ENCODE measurements at regions not wholly inside any gene's neighbourhood (a gene's known extent, or its start where the extent isn't known, plus 50 kb on each side); places are given as distances from the start of the nearest gene placed in this dataset.
A peak's percentile ranks its signal among the peaks of the same experiment; 100 is the strongest.

- 77 to 87% (median 83%) methylated on average over 18 of the region's 18 CpGs for WGBS, 3 donors
- H3K27me3 ChIP-seq (ENCODE audit: control insufficient read depth in 3 of 3, insufficient read depth in 3 of 3, low read length in 3 of 3), result peaks cover 0 to 9% (median 0%) of the 10 kb centered on the region in 3 donors
- DNase-seq (no peak), FAIRE-seq (no peak)
- no peak overlapping the region for H3K27ac ChIP-seq (ENCODE audit: low read depth in 1 of 3, low read length in 2 of 3)
- H3K4me1 ChIP-seq (ENCODE audit: control insufficient read depth in 3 of 3, insufficient read depth in 2 of 3, low read depth in 1 of 3, low read length in 2 of 3), result no peaks in the 10 kb centered on the region
- no peak overlapping the region for H3K4me3 ChIP-seq (ENCODE audit: low read depth in 1 of 3, low read length in 3 of 3)
- no peaks in the 10 kb centered on the region for H3K9me3 ChIP-seq (ENCODE audit: control insufficient read depth in 2 of 2, insufficient read depth in 1 of 2, low read depth in 1 of 2, low read length in 1 of 2)
- H3K36me3 ChIP-seq (ENCODE audit: control insufficient read depth in 3 of 3, insufficient read depth in 2 of 3, low read depth in 1 of 3, low read length in 3 of 3), result no peaks in the 10 kb centered on the region
Observed at GRCh38 chr2:242024751-242025355, 155.3 kb downstream of the RTP5 start.

GRCh38 chr2:242027676-242028450, 158.3 kb downstream of the RTP5 start:
- H3K9me3 ChIP-seq (ENCODE audit: control insufficient read depth in 2 of 2, insufficient read depth in 1 of 2, low read depth in 1 of 2, low read length in 1 of 2), result no peaks in the 10 kb centered on the region
- H3K27me3 ChIP-seq (ENCODE audit: control insufficient read depth in 3 of 3, insufficient read depth in 3 of 3, low read length in 3 of 3), result peaks cover 0 to 5% (median 3%) of the 10 kb centered on the region in 3 donors
- no peak for DNase-seq
- H3K27ac ChIP-seq (ENCODE audit: low read depth in 1 of 3, low read length in 2 of 3), result no peak overlapping the region
- peaks cover 0 to 2% (median 0%) of the 10 kb centered on the region in 3 donors for H3K4me1 ChIP-seq (ENCODE audit: control insufficient read depth in 3 of 3, insufficient read depth in 2 of 3, low read depth in 1 of 3, low read length in 2 of 3)
- H3K36me3 ChIP-seq (ENCODE audit: control insufficient read depth in 3 of 3, insufficient read depth in 2 of 3, low read depth in 1 of 3, low read length in 3 of 3), result no peaks in the 10 kb centered on the region
- H3K4me3 ChIP-seq (ENCODE audit: low read depth in 1 of 3, low read length in 3 of 3), result no peak overlapping the region
- no peak for FAIRE-seq
- WGBS, 3 donors, result 87 to 93% (median 89%) methylated on average over 24 of the region's 24 CpGs

GRCh38 chr2:242029422-242030225, 160.1 kb downstream of the RTP5 start:
- Histone ChIP-seq H3K36me3 (ENCODE audit: control insufficient read depth in 3 of 3, insufficient read depth in 2 of 3, low read depth in 1 of 3, low read length in 3 of 3) (no peaks in the 10 kb centered on the region), H3K27ac (ENCODE audit: low read depth in 1 of 3, low read length in 2 of 3) (no peak overlapping the region), H3K27me3 (ENCODE audit: control insufficient read depth in 3 of 3, insufficient read depth in 3 of 3, low read length in 3 of 3) (peaks cover 0 to 3% (median 3%) of the 10 kb centered on the region in 3 donors), H3K9me3 (ENCODE audit: control insufficient read depth in 2 of 2, insufficient read depth in 1 of 2, low read depth in 1 of 2, low read length in 1 of 2) (no peaks in the 10 kb centered on the region), H3K4me1 (ENCODE audit: control insufficient read depth in 3 of 3, insufficient read depth in 2 of 3, low read depth in 1 of 3, low read length in 2 of 3) (peaks cover 0 to 2% (median 0%) of the 10 kb centered on the region in 3 donors), H3K4me3 (ENCODE audit: low read depth in 1 of 3, low read length in 3 of 3) (no peak overlapping the region)
- DNase-seq (no peak), FAIRE-seq (no peak)
- 69 to 81% (median 77%) methylated on average over 21 of the region's 21 CpGs for WGBS, 3 donors

- no peak for FAIRE-seq
- no peak overlapping the region for H3K27ac ChIP-seq (ENCODE audit: low read depth in 1 of 3, low read length in 2 of 3)
- H3K4me1 ChIP-seq (ENCODE audit: control insufficient read depth in 3 of 3, insufficient read depth in 2 of 3, low read depth in 1 of 3, low read length in 2 of 3), result peaks cover 0 to 2% (median 0%) of the 10 kb centered on the region in 3 donors
- no peaks in the 10 kb centered on the region for H3K36me3 ChIP-seq (ENCODE audit: control insufficient read depth in 3 of 3, insufficient read depth in 2 of 3, low read depth in 1 of 3, low read length in 3 of 3)
- no peak for DNase-seq
- H3K4me3 ChIP-seq (ENCODE audit: low read depth in 1 of 3, low read length in 3 of 3), result no peak overlapping the region
- H3K27me3 ChIP-seq (ENCODE audit: control insufficient read depth in 3 of 3, insufficient read depth in 3 of 3, low read length in 3 of 3), result peaks cover 0 to 3% (median 0%) of the 10 kb centered on the region in 3 donors
- 85 to 94% (median 87%) methylated on average over 9 of the region's 9 CpGs for WGBS, 3 donors
- H3K9me3 ChIP-seq (ENCODE audit: control insufficient read depth in 2 of 2, insufficient read depth in 1 of 2, low read depth in 1 of 2, low read length in 1 of 2), result no peaks in the 10 kb centered on the region
Observed at GRCh38 chr2:242030226-242030575, 160.7 kb downstream of the RTP5 start.

- H3K27ac ChIP-seq (ENCODE audit: low read depth in 1 of 3, low read length in 2 of 3), result no peak overlapping the region
- H3K9me3 ChIP-seq (ENCODE audit: control insufficient read depth in 2 of 2, insufficient read depth in 1 of 2, low read depth in 1 of 2, low read length in 1 of 2), result no peaks in the 10 kb centered on the region
- FAIRE-seq (no peak), DNase-seq (no peak)
- WGBS, 3 donors, result 35 to 71% (median 66%) methylated on average over 12 of the region's 12 CpGs
- H3K4me3 ChIP-seq (ENCODE audit: low read depth in 1 of 3, low read length in 3 of 3), result no peak overlapping the region
- H3K36me3 ChIP-seq (ENCODE audit: control insufficient read depth in 3 of 3, insufficient read depth in 2 of 3, low read depth in 1 of 3, low read length in 3 of 3), result no peaks in the 10 kb centered on the region
- H3K4me1 ChIP-seq (ENCODE audit: control insufficient read depth in 3 of 3, insufficient read depth in 2 of 3, low read depth in 1 of 3, low read length in 2 of 3), result peaks cover 0 to 2% (median 0%) of the 10 kb centered on the region in 3 donors
- H3K27me3 ChIP-seq (ENCODE audit: control insufficient read depth in 3 of 3, insufficient read depth in 3 of 3, low read length in 3 of 3), result peaks cover 0 to 3% (median 0%) of the 10 kb centered on the region in 3 donors
Observed at GRCh38 chr2:242030858-242031257, 161.3 kb downstream of the RTP5 start.

GRCh38 chr2:242031481-242032019, 162.0 kb downstream of the RTP5 start:
- WGBS, 3 donors, result 60 to 79% (median 64%) methylated on average over 20 of the region's 20 CpGs
- Histone ChIP-seq H3K4me1 (ENCODE audit: control insufficient read depth in 3 of 3, insufficient read depth in 2 of 3, low read depth in 1 of 3, low read length in 2 of 3) (peaks cover 0 to 2% (median 0%) of the 10 kb centered on the region in 3 donors), H3K36me3 (ENCODE audit: control insufficient read depth in 3 of 3, insufficient read depth in 2 of 3, low read depth in 1 of 3, low read length in 3 of 3) (no peaks in the 10 kb centered on the region), H3K4me3 (ENCODE audit: low read depth in 1 of 3, low read length in 3 of 3) (no peak overlapping the region), H3K27ac (ENCODE audit: low read depth in 1 of 3, low read length in 2 of 3) (no peak overlapping the region), H3K9me3 (ENCODE audit: control insufficient read depth in 2 of 2, insufficient read depth in 1 of 2, low read depth in 1 of 2, low read length in 1 of 2) (no peaks in the 10 kb centered on the region), H3K27me3 (ENCODE audit: control insufficient read depth in 3 of 3, insufficient read depth in 3 of 3, low read length in 3 of 3) (peaks cover 0 to 3% (median 0%) of the 10 kb centered on the region in 3 donors)
- DNase-seq (peak in 1 of 2 donors; percentile 16), FAIRE-seq (no peak)

- no peak overlapping the region for H3K4me3 ChIP-seq (ENCODE audit: low read depth in 1 of 3, low read length in 3 of 3)
- peaks cover 0 to 2% (median 0%) of the 10 kb centered on the region in 3 donors for H3K4me1 ChIP-seq (ENCODE audit: control insufficient read depth in 3 of 3, insufficient read depth in 2 of 3, low read depth in 1 of 3, low read length in 2 of 3)
- DNase-seq, result no peak
- no peaks in the 10 kb centered on the region for H3K9me3 ChIP-seq (ENCODE audit: control insufficient read depth in 2 of 2, insufficient read depth in 1 of 2, low read depth in 1 of 2, low read length in 1 of 2)
- peaks cover 0 to 3% (median 0%) of the 10 kb centered on the region in 3 donors for H3K27me3 ChIP-seq (ENCODE audit: control insufficient read depth in 3 of 3, insufficient read depth in 3 of 3, low read length in 3 of 3)
- 74 to 85% (median 80%) methylated on average over 17 to 20 of the region's 20 CpGs for WGBS, 3 donors
- H3K27ac ChIP-seq (ENCODE audit: low read depth in 1 of 3, low read length in 2 of 3), result no peak overlapping the region
- FAIRE-seq, result no peak
- no peaks in the 10 kb centered on the region for H3K36me3 ChIP-seq (ENCODE audit: control insufficient read depth in 3 of 3, insufficient read depth in 2 of 3, low read depth in 1 of 3, low read length in 3 of 3)
Observed at GRCh38 chr2:242032780-242033656, 163.5 kb downstream of the RTP5 start.
